ENCODE measurements at regions not wholly inside any gene's neighbourhood (a gene's known extent, or its start where the extent isn't known, plus 50 kb on each side); places are given as distances from the start of the nearest gene placed in this dataset.
"Not testable (repeated sequence)": the region's sequence is repeated elsewhere in the genome, so short reads cannot be mapped to it uniquely, and the experiment has no call there.

DNA sequence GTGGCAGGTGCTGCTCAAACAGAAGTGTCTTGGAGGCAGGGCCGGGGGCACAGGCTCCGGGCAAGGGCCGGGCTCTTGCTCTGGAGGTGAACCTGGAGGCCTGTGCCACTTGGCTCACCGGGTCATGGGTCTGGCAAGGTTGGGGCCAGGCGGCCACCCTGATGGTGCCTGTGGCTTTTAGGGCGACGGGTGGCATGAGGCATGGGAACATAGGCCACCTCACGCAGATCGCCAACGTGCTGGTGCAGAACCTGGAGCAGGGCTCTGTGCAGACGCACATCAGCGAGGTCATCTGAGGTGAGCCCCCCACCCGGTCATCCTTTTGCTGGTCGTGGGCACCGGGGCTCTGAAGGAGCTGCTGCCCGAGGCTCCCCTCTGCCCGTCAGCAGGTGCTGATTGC, 202.7 kb downstream of the LIPI start:
- WGBS (ENCODE audit: extremely low coverage, insufficient coverage, low lambda C conversion rate), result no CpG with 5 or more reads among the region's 17 CpGs

GRCh38 chr21:14006144-14006543, 204.6 kb downstream of the LIPI start:
- H3K4ac ChIP-seq (ENCODE audit: low read depth, low read length); H3K79me2 ChIP-seq (ENCODE audit: control insufficient read depth, insufficient read depth, low read length); H3K79me1 ChIP-seq (ENCODE audit: low read length); H3K4me2 ChIP-seq (ENCODE audit: low read length); H3K56ac ChIP-seq (ENCODE audit: low read length); H2BK5ac ChIP-seq (ENCODE audit: low read length); H4K5ac ChIP-seq (ENCODE audit: low read length); H3K27me3 ChIP-seq (ENCODE audit: insufficient read depth, low read length, poor library complexity); H2BK15ac ChIP-seq (replicated peaks; ENCODE audit: low read depth); H2BK120ac ChIP-seq (ENCODE audit: low read depth, low read length); H3K36me3 ChIP-seq (ENCODE audit: control insufficient read depth, insufficient read depth, low read length); H3K4me3 ChIP-seq (ENCODE audit: low read length); H3K23ac ChIP-seq (ENCODE audit: low read length); H3K9ac ChIP-seq (ENCODE audit: low read length); H3K4me1 ChIP-seq (ENCODE audit: control insufficient read depth, low read depth, low read length); H3K27ac ChIP-seq (ENCODE audit: low read depth, low read length); H2AK5ac ChIP-seq (ENCODE audit: low read length); H4K8ac ChIP-seq (ENCODE audit: low read depth, low read length); DNase-seq; H3K18ac ChIP-seq (ENCODE audit: low read length): not testable (repeated sequence)
- WGBS (ENCODE audit: extremely low coverage, insufficient coverage, low lambda C conversion rate), result no CpG with 5 or more reads among the region's 7 CpGs

More for the DNA sequence above, 202.7 kb downstream of the LIPI start:
- not testable (repeated sequence) for H3K4me2 ChIP-seq (ENCODE audit: low read length); H3K23ac ChIP-seq (ENCODE audit: low read length); H4K5ac ChIP-seq (ENCODE audit: low read length); H3K56ac ChIP-seq (ENCODE audit: low read length); H3K79me2 ChIP-seq (ENCODE audit: control insufficient read depth, insufficient read depth, low read length); H3K4ac ChIP-seq (ENCODE audit: low read depth, low read length); H3K4me3 ChIP-seq (ENCODE audit: low read length); H3K27ac ChIP-seq (ENCODE audit: low read depth, low read length); H3K4me1 ChIP-seq (ENCODE audit: control insufficient read depth, low read depth, low read length); H4K8ac ChIP-seq (ENCODE audit: low read depth, low read length); H3K18ac ChIP-seq (ENCODE audit: low read length); H3K79me1 ChIP-seq (ENCODE audit: low read length); H2BK120ac ChIP-seq (ENCODE audit: low read depth, low read length); H2BK5ac ChIP-seq (ENCODE audit: low read length); H3K36me3 ChIP-seq (ENCODE audit: control insufficient read depth, insufficient read depth, low read length); DNase-seq; H2AK5ac ChIP-seq (ENCODE audit: low read length); H3K9ac ChIP-seq (ENCODE audit: low read length); H2BK15ac ChIP-seq (replicated peaks; ENCODE audit: low read depth); H3K27me3 ChIP-seq (ENCODE audit: insufficient read depth, low read length, poor library complexity)

- H3K23ac ChIP-seq (ENCODE audit: low read length); H3K4me3 ChIP-seq (ENCODE audit: low read length); H2AK5ac ChIP-seq (ENCODE audit: low read length); H3K27me3 ChIP-seq (ENCODE audit: insufficient read depth, low read length, poor library complexity); H3K56ac ChIP-seq (ENCODE audit: low read length); H3K36me3 ChIP-seq (ENCODE audit: control insufficient read depth, insufficient read depth, low read length); H3K4me2 ChIP-seq (ENCODE audit: low read length); H4K8ac ChIP-seq (ENCODE audit: low read depth, low read length); H2BK5ac ChIP-seq (ENCODE audit: low read length); H3K18ac ChIP-seq (ENCODE audit: low read length); H2BK15ac ChIP-seq (replicated peaks; ENCODE audit: low read depth); H4K5ac ChIP-seq (ENCODE audit: low read length); H3K4ac ChIP-seq (ENCODE audit: low read depth, low read length); H3K79me1 ChIP-seq (ENCODE audit: low read length); DNase-seq; H3K9ac ChIP-seq (ENCODE audit: low read length); H2BK120ac ChIP-seq (ENCODE audit: low read depth, low read length); H3K79me2 ChIP-seq (ENCODE audit: control insufficient read depth, insufficient read depth, low read length); H3K4me1 ChIP-seq (ENCODE audit: control insufficient read depth, low read depth, low read length); H3K27ac ChIP-seq (ENCODE audit: low read depth, low read length): not testable (repeated sequence)
- WGBS (ENCODE audit: extremely low coverage, insufficient coverage, low lambda C conversion rate), result no CpG with 5 or more reads among the region's 9 CpGs
Measured at GRCh38 chr21:13986996-13987958, 223.5 kb downstream of the LIPI start.

DNA sequence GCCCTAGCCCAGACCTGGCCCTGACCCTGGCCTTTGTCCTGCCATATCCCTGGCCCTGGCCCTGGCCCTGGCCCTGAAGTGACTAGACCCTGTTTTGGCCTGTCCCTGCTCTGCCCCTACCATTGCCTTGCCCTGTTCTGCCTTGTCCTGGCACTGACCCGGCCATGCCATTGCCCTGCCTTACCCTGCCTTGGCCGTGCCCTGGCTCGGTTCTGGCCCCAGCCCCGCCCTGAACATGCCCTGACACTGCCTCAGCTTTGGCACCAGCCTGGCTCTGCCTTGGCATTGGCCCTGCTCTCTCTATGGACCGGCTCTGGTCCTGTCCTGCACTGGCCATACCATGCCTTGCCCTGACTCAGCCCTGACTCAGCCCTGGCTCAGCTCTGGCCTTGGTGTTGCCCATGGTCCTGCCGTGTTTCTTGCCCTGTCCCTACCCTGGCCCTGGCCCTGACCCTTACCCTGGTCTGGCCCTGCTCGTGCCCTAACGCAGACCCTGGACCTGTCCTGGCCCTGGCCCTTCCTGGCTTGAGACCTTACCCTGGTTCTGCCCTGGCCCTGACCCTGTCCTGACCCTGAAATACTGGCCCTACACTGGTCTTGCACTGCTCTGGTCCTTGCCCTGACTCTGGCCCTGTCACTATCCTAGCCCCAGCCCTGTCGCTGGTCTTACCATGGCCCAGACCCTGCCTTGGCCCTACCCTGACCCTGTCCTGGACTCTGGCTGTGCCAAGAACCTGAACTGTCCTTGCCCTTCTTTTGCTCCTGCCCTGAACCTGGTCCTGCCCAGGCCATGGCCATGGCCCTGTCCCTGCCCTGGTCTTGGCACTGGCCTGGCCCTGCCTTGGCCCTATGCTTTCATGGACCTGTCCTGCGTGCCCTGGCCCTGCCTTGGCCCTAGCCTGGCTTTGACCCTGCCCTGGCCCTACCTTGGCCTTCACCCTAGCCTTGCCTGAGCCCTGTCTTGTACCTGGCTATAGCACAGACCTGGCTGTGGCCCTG, 224.6 kb downstream of the LIPI start:
- H3K36me3 ChIP-seq (ENCODE audit: control insufficient read depth, insufficient read depth, low read length); H2BK15ac ChIP-seq (replicated peaks; ENCODE audit: low read depth); H3K4me3 ChIP-seq (ENCODE audit: low read length); H2BK120ac ChIP-seq (ENCODE audit: low read depth, low read length); H3K4me2 ChIP-seq (ENCODE audit: low read length); H2AK5ac ChIP-seq (ENCODE audit: low read length); H3K23ac ChIP-seq (ENCODE audit: low read length); H3K4me1 ChIP-seq (ENCODE audit: control insufficient read depth, low read depth, low read length); H2BK5ac ChIP-seq (ENCODE audit: low read length); H4K5ac ChIP-seq (ENCODE audit: low read length); H3K79me2 ChIP-seq (ENCODE audit: control insufficient read depth, insufficient read depth, low read length); H4K8ac ChIP-seq (ENCODE audit: low read depth, low read length); H3K18ac ChIP-seq (ENCODE audit: low read length); H3K27ac ChIP-seq (ENCODE audit: low read depth, low read length); H3K27me3 ChIP-seq (ENCODE audit: insufficient read depth, low read length, poor library complexity); H3K79me1 ChIP-seq (ENCODE audit: low read length); H3K4ac ChIP-seq (ENCODE audit: low read depth, low read length); H3K9ac ChIP-seq (ENCODE audit: low read length); DNase-seq; H3K56ac ChIP-seq (ENCODE audit: low read length): not testable (repeated sequence)
- no CpG with 5 or more reads among the region's 10 CpGs for WGBS (ENCODE audit: extremely low coverage, insufficient coverage, low lambda C conversion rate)

DNA sequence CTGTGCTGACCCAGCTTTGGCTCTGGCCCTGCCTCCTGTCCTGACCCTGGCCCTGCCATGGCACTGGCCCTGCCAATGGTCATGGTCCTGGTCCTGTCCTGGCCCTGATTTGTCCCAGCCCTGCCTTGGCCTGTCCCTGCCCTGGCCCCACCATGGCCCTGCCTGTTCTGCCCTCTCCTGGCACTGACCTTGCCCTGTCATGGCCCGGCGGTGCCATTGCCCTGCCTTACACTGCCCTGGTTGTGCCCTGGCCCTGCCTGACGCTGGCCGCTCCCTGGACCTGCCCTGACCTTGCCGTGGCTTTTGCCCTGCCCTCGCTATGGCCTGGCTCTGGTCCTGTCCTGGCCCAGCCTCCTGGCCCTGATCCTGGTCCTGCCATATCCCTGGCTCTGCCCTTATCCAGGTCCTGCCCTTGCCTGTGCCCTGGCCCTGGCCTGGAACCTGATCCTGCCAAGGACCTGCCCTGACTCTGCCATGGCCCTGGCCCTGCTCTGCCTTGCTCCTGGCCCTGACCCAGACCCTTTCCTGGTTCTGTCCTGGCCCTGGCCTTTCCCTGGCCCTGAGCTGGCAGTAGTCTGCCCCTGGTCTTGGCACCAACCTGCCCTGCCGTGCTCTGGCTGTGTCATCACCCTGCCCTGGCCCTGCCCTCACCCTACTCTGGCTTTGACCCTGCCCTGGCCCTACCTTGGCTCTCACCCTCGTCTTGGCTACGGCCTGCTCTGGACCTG, 225.5 kb downstream of the LIPI start:
- H3K4me1 ChIP-seq (ENCODE audit: control insufficient read depth, low read depth, low read length); H3K79me1 ChIP-seq (ENCODE audit: low read length): not testable (repeated sequence)

More for the DNA sequence above, 225.5 kb downstream of the LIPI start:
- H4K8ac ChIP-seq (ENCODE audit: low read depth, low read length); H3K79me2 ChIP-seq (ENCODE audit: control insufficient read depth, insufficient read depth, low read length); H3K36me3 ChIP-seq (ENCODE audit: control insufficient read depth, insufficient read depth, low read length); H3K4me2 ChIP-seq (ENCODE audit: low read length); H4K5ac ChIP-seq (ENCODE audit: low read length); H3K27me3 ChIP-seq (ENCODE audit: insufficient read depth, low read length, poor library complexity); H3K4me3 ChIP-seq (ENCODE audit: low read length); H3K18ac ChIP-seq (ENCODE audit: low read length); H3K27ac ChIP-seq (ENCODE audit: low read depth, low read length); H3K56ac ChIP-seq (ENCODE audit: low read length); H3K4ac ChIP-seq (ENCODE audit: low read depth, low read length); H2BK120ac ChIP-seq (ENCODE audit: low read depth, low read length); H2BK5ac ChIP-seq (ENCODE audit: low read length); H3K9ac ChIP-seq (ENCODE audit: low read length); DNase-seq; H2BK15ac ChIP-seq (replicated peaks; ENCODE audit: low read depth); H3K23ac ChIP-seq (ENCODE audit: low read length); H2AK5ac ChIP-seq (ENCODE audit: low read length): not testable (repeated sequence)
- no CpG with 5 or more reads among the region's 9 CpGs for WGBS (ENCODE audit: extremely low coverage, insufficient coverage, low lambda C conversion rate)
